ENCODE measurements at regions not wholly inside any gene's neighbourhood (a gene's known extent, or its start where the extent isn't known, plus 50 kb on each side); places are given as distances from the start of the nearest gene placed in this dataset.

DNA sequence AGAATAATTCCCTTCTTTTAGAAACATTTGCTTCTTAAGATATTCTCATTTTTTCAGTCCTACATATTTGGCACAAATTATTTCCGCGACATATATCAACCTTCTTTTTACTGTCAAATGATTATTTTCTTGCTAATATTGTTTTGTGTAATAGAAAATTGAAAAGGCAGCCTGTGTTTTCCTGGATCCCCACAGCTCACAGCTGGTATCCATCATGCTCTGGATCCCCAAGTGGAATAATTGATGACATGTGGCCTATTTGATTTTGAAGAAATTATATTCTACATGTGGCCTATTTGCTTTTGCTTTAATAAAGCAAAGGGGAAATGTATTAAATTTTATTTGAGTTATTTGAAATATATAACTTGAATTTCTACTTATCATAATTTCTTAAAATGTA, 199.4 kb upstream of the LUZP2 start:
- no peak for TF ChIP-seq CTCF (IDR thresholded peaks at IDR 0.05)
- TF ChIP-seq POLR2AphosphoS5 (IDR thresholded peaks at IDR 0.05) = no peak
- no peak for TF ChIP-seq POLR2A (IDR thresholded peaks at IDR 0.05)

Data from suprapubic skin (tissue), 4 donors.